ENCODE measurements at regions not wholly inside any gene's neighbourhood (a gene's known extent, or its start where the extent isn't known, plus 50 kb on each side); places are given as distances from the start of the nearest gene placed in this dataset.

DNA sequence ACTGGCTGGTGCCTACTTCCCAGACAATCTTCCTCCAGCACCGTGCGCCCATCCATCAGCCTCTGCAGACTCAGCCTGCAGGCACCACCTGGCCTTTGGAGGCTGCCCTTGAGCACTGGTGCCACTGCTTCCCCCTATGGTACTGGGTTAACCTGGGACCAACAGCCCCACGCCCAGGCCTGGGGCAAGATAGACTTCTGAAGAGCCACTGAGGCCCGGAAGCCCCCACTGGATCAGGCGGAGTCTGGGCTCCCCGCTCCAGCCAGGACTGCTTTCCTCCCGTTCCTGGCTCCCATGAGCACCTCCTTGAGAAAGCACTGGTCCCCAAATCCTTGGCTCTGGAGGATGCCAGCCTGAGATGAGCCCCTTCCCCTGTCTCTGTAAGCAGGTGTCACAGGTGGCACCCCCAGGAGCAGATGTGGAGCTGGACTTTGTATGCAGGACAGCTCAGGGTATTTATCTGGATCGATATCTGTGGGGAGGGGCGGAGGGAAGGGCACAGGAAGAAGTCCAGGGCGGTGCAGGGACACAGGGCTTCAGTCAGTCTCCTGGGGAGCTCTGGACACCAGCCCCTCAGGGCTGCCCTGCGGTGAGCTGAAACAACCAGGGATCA is 206.5 kb upstream of the PPP2R2D start:
- ATAC-seq (no peak), DNase-seq (no peak)
- Histone ChIP-seq H3K4me3 (ENCODE audit: low read length) (no peak overlapping the region), H3K36me3 (ENCODE audit: control insufficient read depth, insufficient read depth, low read length) (no peaks in the 10 kb centered on the region), H3K27ac (ENCODE audit: low read length) (no peak overlapping the region), H3K27me3 (ENCODE audit: control insufficient read depth, insufficient read depth, low read length) (no peaks in the 10 kb centered on the region), H3K4me1 (ENCODE audit: control insufficient read depth, insufficient read depth, low read length) (no peaks in the 10 kb centered on the region), H3K9me3 (ENCODE audit: control insufficient read depth, insufficient read depth, low read length) (no peaks in the 10 kb centered on the region)
- TF ChIP-seq CTCF (IDR thresholded peaks at IDR 0.05) = no peak
- Mint-ChIP-seq H3K27ac (no peak overlapping the region), H3K4me1 (no peaks in the 10 kb centered on the region), H3K27me3 (ENCODE audit: low read depth in 2 of 2) (peaks cover 0 to 7% of the 10 kb centered on the region in 2 donors), H3K9me3 (no peaks in the 10 kb centered on the region), H3K4me3 (no peak overlapping the region), H3K36me3 (no peaks in the 10 kb centered on the region)
- intact Hi-C loops (cut with micrococcal nuclease) = no loop called here
- WGBS (ENCODE audit: insufficient coverage) = 89% methylated on average over 11 of the region's 11 CpGs

- Histone ChIP-seq H3K4me1 (ENCODE audit: control insufficient read depth, insufficient read depth, low read length) (no peaks in the 10 kb centered on the region), H3K27ac (ENCODE audit: low read length) (no peak overlapping the region), H3K4me3 (ENCODE audit: low read length) (no peak overlapping the region), H3K36me3 (ENCODE audit: control insufficient read depth, insufficient read depth, low read length) (no peaks in the 10 kb centered on the region), H3K9me3 (ENCODE audit: control insufficient read depth, insufficient read depth, low read length) (no peaks in the 10 kb centered on the region), H3K27me3 (ENCODE audit: control insufficient read depth, insufficient read depth, low read length) (no peaks in the 10 kb centered on the region)
- no peak overlapping the region for H3K27ac Mint-ChIP-seq
- intact Hi-C loops (cut with micrococcal nuclease) = no loop called here
- DNase-seq = no peak
- no peak for TF ChIP-seq CTCF (IDR thresholded peaks at IDR 0.05)
- WGBS (ENCODE audit: insufficient coverage) = 86% methylated on average over 11 of the region's 11 CpGs
- no peak for ATAC-seq
- no peaks in the 10 kb centered on the region for H3K4me1 Mint-ChIP-seq
- H3K27me3 Mint-ChIP-seq (ENCODE audit: low read depth in 2 of 2) = peaks cover 0 to 7% of the 10 kb centered on the region in 2 donors
- H3K36me3 Mint-ChIP-seq = no peaks in the 10 kb centered on the region
- no peak overlapping the region for H3K4me3 Mint-ChIP-seq
- H3K9me3 Mint-ChIP-seq = no peaks in the 10 kb centered on the region
Observed at GRCh38 chr10:131694781-131695495, 205.9 kb upstream of the PPP2R2D start.

DNA sequence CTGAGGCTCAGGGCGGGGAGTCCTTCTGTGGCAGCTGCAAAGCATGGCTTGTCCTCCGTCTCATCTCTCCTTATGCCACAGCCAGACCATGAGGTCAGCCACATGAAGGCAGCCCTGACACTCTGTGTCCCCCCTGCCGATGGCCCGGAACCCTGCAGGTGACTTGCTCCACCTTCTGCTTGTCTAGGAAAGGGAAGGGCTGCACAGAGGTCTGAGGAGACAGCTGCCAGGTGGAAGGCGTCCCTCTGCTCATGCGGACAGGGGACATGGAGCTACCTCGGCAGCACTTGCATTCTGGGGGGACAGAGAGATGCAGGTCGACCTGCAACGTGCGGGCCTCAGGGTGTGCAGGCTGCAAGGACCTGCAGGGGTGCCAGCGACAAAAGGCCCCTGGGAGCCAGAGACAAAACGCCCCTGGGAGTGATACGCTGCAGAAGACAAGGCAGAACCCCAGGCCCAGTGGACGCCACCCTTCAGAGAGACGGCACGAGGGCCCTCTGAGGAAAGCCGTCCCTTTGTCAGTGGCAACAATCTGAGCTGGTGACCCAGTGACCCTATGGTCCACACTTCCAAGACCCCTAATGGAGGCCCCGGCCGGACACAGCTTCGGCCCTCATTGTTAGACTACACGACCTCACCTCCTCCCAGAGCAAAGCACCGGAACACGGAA is 205.2 kb upstream of the PPP2R2D start:
- Histone ChIP-seq H3K4me3 (ENCODE audit: low read length) (no peak overlapping the region), H3K27ac (ENCODE audit: low read length) (no peak overlapping the region), H3K9me3 (ENCODE audit: control insufficient read depth, insufficient read depth, low read length) (no peaks in the 10 kb centered on the region), H3K4me1 (ENCODE audit: control insufficient read depth, insufficient read depth, low read length) (no peaks in the 10 kb centered on the region), H3K27me3 (ENCODE audit: control insufficient read depth, insufficient read depth, low read length) (no peaks in the 10 kb centered on the region), H3K36me3 (ENCODE audit: control insufficient read depth, insufficient read depth, low read length) (no peaks in the 10 kb centered on the region)
- WGBS (ENCODE audit: insufficient coverage) = 73% methylated on average over 18 of the region's 23 CpGs
- H3K4me1 Mint-ChIP-seq = no peaks in the 10 kb centered on the region
- no peak for TF ChIP-seq CTCF (IDR thresholded peaks at IDR 0.05)
- DNase-seq = no peak
- no peak for ATAC-seq
- H3K9me3 Mint-ChIP-seq = no peaks in the 10 kb centered on the region
- no peaks in the 10 kb centered on the region for H3K36me3 Mint-ChIP-seq
- H3K27me3 Mint-ChIP-seq (ENCODE audit: low read depth in 2 of 2) = peaks cover 0 to 3% of the 10 kb centered on the region in 2 donors
- H3K27ac Mint-ChIP-seq = no peak overlapping the region
- intact Hi-C loops (cut with micrococcal nuclease) = no loop called here
- H3K4me3 Mint-ChIP-seq = no peak overlapping the region

All from natural killer cell (primary cell).